ENCODE measurements at regions not wholly inside any gene's neighbourhood (a gene's known extent, or its start where the extent isn't known, plus 50 kb on each side); places are given as distances from the start of the nearest gene placed in this dataset.

DNA sequence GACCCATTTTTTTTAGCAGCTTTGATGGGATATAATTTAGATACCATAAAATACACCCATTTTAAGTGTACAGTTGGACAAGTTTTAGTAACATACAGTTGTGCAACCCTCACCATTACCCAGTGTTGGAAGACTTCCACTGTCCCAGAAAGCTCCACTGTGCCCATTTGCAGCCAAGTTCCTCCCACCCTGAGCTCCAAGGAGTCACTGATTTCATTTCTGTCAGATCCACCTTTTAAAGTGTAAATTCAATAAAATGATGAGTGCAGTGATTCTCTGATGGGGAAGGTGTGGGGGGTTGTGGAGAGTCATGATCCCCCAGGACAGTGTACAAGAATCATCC, 93.2 kb upstream of the IGF1R start:
- no peak for DNase-seq (ENCODE audit: low spot score)

DNA sequence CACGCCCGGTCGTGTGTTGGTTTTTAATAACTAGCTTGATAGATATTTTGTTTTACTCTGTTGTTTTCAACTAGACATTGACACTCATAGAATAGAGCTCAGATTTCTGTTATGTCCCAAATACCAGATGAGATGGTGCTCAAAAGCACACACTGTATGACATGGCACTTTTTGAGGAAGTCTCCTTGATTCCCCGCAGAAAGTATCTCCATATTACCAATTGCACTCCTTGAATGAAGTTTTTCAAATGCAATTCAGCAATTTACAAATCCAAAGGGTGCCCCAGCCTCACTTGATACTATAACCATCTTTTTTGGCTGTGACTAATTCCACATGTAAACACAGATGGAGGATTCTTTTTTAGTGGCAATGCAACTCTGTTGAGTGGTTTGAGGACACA, 92.0 kb upstream of the IGF1R start:
- no peak for DNase-seq (ENCODE audit: low spot score)

- DNase-seq (ENCODE audit: low spot score): no peak
Observed at GRCh38 chr15:98560338-98560737, 88.0 kb upstream of the IGF1R start.

DNA sequence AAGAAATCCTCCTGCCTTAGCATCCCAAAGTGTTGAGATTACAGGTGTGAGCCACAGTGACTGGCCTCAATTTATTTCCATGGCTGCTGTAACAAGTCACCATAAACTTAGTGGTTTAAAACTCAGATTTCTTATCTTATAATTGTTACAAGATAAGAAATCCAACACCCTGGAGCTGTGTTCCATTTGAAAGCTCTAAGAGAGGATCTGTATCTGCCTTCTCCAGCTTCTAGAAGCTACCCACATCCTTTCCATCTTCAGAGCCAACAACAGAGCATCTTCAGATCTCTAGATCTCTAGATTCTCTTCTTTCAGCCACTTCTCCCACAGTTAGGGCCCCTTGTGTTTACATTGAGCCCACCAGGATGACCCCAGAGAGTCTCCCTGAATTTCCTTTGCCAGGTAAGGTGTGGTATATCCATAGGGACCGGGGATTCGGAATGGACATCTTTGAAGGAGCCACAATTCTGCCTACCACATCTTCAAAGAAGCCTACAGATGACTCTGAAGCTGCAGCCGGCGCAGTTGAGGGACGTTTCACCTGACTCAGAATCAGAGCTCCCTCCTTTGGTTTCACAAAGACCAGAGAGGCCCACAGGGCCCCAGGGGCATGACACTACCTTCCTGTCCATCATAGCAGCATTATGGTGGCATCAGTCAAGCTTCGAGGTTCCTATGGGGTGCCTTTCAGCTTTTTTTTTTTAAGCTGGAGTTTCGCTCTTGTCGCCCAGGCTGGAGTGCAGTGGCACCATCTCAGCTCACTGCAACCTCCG, 87.0 kb upstream of the IGF1R start:
- no peak for DNase-seq (ENCODE audit: low spot score)

GRCh38 chr15:98562331-98562937, 85.9 kb upstream of the IGF1R start:
- no peak for DNase-seq (ENCODE audit: low spot score)

DNA sequence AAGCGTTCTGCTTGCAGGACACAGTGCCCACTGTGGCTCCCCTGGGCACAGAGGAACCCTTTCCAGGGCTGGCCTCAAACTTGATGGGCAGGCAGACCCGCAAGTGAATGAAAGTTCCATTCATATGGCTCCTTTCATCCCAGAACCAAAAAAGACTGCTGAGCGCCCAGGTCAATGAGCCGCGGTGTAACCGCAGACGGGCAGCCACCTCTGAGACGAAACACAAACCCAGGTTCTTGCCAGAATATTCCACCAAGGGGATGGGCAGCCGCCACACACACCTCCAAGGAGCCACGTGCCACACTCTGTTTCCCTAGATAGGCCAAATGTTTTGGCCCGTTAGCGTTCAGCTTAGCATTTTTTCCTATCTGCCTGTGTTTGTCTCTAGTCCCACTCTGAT, 82.8 kb upstream of the IGF1R start:
- no peak for DNase-seq (ENCODE audit: low spot score)

GRCh38 chr15:98567951-98568350, 80.4 kb upstream of the IGF1R start:
- DNase-seq (ENCODE audit: low spot score): no peak

- DNase-seq (ENCODE audit: low spot score): no peak
Observed at GRCh38 chr15:98568382-98569017, 79.8 kb upstream of the IGF1R start.

DNA sequence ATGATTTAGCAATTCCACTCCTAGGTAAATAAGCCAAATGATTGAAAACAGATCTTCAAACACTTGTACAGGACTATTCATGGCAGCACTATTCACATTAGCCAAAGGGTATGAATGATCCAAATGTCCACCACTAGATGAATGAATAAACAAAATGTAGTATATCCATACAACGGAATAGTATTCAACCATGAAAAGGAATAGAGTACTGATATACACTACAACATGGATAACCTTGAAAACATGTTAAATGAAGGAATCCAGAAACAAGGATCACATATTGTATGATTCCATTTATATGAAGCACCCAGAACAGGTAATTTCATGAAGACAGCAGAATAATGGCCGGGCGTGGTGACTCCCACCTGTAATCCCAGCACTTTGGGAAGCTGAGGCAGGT, 78.2 kb upstream of the IGF1R start:
- no peak for DNase-seq (ENCODE audit: low spot score)

- DNase-seq (ENCODE audit: low spot score): no peak
Observed at GRCh38 chr15:98580572-98580971, 67.8 kb upstream of the IGF1R start.

- no peak for DNase-seq (ENCODE audit: low spot score)
Observed at GRCh38 chr15:98581715-98582114, 66.6 kb upstream of the IGF1R start.

- no peak for DNase-seq (ENCODE audit: low spot score)
Observed at GRCh38 chr15:98582900-98583554, 65.3 kb upstream of the IGF1R start.

DNA sequence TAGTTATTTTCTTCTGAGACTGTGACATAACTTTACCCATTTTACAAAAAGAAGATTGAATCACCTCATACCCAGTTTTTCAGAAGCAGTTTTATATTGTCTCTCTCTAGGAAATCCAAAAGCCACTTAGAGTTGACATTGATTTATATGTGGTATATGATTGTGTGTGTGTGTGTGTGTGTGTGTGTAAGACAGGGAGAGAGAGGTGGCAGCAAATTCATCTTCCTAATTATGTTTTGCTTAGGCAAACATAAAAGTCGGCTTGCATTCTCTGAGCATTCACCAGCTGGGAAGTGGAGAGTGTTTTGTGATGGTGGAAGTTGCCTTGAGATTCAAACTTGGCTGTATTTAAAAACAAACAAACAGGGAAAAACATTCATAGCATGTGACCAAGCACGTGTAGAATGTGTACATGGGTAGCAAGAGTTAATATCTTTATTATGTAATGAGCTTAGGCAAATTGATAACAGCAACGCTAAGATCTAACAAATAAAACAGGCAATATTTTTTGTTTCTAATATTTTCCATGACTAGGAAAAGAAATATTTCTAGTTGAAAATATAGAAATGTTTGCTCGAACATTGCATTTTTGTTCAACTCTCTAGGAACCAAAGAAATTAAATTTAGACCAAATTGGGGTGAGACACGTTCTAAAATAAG, 64.4 kb upstream of the IGF1R start:
- no peak for DNase-seq (ENCODE audit: low spot score)

DNA sequence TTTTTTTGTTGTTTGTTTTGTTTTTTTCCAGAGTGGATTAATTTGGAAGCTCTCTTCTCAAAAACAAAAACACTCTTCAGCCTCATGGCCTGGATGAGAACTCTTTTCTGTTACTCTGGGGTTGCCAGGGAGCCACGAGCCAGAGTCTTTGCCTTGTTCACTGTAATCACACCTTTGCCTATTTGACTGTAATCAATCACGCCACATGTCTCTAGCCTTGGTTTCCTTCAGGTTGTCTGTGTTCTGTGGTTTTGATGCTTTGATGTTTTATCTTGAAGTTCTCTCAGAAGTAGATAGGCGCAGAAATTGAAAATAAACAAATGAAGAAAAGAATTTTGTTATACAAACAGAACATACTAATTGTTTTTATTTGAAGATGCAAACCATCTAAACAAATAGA, 62.3 kb upstream of the IGF1R start:
- DNase-seq (ENCODE audit: low spot score): no peak

DNA sequence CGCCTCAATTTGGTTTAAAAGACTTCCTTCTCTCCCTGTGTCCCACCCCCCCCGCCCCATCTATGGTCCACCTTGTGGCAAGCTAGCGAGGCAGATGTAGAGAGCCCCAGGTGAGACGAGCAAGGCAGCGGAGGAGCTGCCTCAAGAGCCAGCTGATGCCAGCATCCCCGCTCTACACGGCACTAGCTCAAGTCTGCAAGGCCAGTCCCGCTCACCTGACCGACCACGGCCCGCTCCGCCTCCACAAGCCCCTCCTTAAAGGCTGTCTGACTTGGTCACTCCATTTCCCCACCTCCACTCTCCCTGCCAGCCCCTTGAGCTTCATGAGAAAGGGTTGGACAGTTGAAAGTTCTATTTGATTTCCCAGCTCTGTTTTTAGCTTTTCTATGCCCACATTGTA, 56.2 kb upstream of the IGF1R start:
- DNase-seq (ENCODE audit: low spot score): no peak

- no peak for DNase-seq (ENCODE audit: low spot score)
Observed at GRCh38 chr15:98596131-98596530, 52.2 kb upstream of the IGF1R start.

GRCh38 chr15:98596885-98597392, 51.4 kb upstream of the IGF1R start:
- no peak for DNase-seq (ENCODE audit: low spot score)

GRCh38 chr15:98597666-98598065, 50.7 kb upstream of the IGF1R start:
- DNase-seq (ENCODE audit: low spot score): no peak
